AG04450 (cell line): ENCODE measurements at regions not wholly inside any gene's neighbourhood (a gene's known extent, or its start where the extent isn't known, plus 50 kb on each side); places are given as distances from the start of the nearest gene placed in this dataset.

Experiments
- CTCF ChIA-PET: fragments of 300-600, 350-600 bp; formaldehyde crosslinking; extraction: SDS; loops from one replicate; lab custom pipeline; 2022; ENCODE audit warnings: antibody characterized with exemption, inconsistent platforms; lab: Charles Lee
- POLR2A ChIA-PET: fragments of 350-600 bp; formaldehyde crosslinking; extraction: SDS; loops from one replicate; lab custom pipeline; 2021; ENCODE audit warnings: antibody characterized with exemption, inconsistent platforms; lab: Yijun Ruan, JAX
- DNase-seq: peaks from one replicate; pipeline ENCODE4 v3.0.0-alpha.2; 2011; ENCODE audit warnings: low read depth, low spot score
- H3K27ac ChIP-seq: one replicate; pipeline ENCODE4 v1.5.1; 2012; ENCODE audit warnings: low read depth, low read length, control low read depth
- H3K27me3 ChIP-seq: one replicate; pipeline ENCODE4 v1.6.0; 2012; ENCODE audit warnings: low read length; ENCODE audit not compliant: control insufficient read depth, insufficient read depth
- H3K4me3 ChIP-seq: 2 replicates; pipeline ENCODE4 v1.5.1; 2011; ENCODE audit warnings: mild to moderate bottlenecking, low read depth, low read length, control low read depth
- H3K9me3 ChIP-seq: 2 replicates; pipeline ENCODE4 v1.5.1; 2012; ENCODE audit warnings: low read length; ENCODE audit not compliant: control insufficient read depth, insufficient read depth
- TF ChIP-seq, protein P1 (sequence below): IDR thresholded peaks from 2 replicates; pipeline ENCODE4 v1.5.1; 2011; ENCODE audit warnings: low read depth, low read length, control low read depth, inconsistent platforms

DNA sequence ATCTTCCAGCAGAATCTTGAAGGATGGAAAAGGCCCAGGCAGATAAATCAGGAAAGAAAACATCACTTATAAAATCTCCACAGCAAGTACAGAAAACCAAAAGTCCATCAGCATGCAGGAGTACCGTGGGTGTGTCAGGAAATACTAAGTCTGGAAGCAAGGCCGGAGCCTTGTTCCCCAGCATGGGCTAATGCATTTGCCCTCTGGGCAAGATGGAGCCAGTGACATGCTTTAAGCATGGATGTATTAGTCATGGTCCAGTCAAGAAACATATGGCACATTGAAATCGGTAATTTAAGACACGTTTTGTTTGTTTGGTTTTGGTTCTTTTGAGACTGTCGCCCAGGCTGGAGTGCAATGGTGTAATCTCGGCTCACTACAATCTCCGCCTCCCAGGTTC lies 506.0 kb upstream of the JARID2 start:
- TF ChIP-seq, protein P1, sequence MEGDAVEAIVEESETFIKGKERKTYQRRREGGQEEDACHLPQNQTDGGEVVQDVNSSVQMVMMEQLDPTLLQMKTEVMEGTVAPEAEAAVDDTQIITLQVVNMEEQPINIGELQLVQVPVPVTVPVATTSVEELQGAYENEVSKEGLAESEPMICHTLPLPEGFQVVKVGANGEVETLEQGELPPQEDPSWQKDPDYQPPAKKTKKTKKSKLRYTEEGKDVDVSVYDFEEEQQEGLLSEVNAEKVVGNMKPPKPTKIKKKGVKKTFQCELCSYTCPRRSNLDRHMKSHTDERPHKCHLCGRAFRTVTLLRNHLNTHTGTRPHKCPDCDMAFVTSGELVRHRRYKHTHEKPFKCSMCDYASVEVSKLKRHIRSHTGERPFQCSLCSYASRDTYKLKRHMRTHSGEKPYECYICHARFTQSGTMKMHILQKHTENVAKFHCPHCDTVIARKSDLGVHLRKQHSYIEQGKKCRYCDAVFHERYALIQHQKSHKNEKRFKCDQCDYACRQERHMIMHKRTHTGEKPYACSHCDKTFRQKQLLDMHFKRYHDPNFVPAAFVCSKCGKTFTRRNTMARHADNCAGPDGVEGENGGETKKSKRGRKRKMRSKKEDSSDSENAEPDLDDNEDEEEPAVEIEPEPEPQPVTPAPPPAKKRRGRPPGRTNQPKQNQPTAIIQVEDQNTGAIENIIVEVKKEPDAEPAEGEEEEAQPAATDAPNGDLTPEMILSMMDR, result no peak

DNA sequence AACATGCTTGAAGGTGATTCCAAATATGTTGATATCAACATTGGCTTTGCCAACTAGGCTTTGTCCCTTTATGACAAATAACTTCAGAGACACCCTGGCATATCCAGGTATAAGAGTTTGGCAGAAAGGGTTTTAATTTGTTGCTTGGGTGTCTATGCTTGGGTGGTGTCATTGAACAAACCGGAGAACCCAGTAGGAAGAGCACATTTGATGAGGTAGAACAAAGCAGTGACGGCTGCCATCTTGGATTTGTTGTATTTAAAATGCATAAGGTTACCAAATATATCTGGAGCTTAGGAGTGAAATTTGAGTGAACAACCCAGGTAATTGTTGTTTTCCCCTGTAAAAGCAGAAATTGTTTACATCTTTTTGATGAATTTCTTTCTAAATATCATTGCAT lies 503.7 kb upstream of the JARID2 start:
- no peaks in the 10 kb centered on the region for H3K27me3 ChIP-seq
- CTCF ChIA-PET, result no interaction called here
- TF ChIP-seq, protein P1, result no peak
- H3K9me3 ChIP-seq, result no peaks in the 10 kb centered on the region
- DNase-seq, result no peak
- POLR2A ChIA-PET, result no interaction called here
- H3K4me3 ChIP-seq, result no peak overlapping the region
- H3K27ac ChIP-seq, result no peak overlapping the region

More for the DNA sequence above, 506.0 kb upstream of the JARID2 start:
- Histone ChIP-seq H3K27ac (no peak overlapping the region), H3K9me3 (no peaks in the 10 kb centered on the region), H3K4me3 (no peak overlapping the region), H3K27me3 (no peaks in the 10 kb centered on the region)
- ChIA-PET POLR2A (no interaction called here), CTCF (no interaction called here)
- no peak for DNase-seq

DNA sequence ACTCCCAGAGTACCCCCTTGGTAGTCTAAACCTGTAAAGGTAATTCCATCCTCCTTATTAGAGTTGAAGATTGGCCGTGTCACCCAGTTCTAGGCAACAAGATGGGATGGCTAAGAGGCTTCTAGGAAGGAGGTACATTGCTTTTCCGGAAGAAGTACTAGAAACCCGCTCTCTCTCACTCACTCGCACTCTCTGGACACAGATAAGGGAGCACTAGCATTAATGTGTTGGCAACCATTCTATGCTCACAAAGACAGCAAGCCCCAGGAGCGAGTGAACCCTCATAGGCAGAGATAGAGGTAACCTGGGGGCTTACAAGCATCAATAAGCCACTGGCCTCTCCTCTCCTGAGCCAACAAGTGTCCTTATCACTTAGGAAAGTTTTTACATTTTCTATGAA lies 503.2 kb upstream of the JARID2 start:
- TF ChIP-seq, protein P1, result no peak
- ChIA-PET CTCF (no interaction called here), POLR2A (no interaction called here)
- DNase-seq, result no peak
- Histone ChIP-seq H3K27me3 (no peaks in the 10 kb centered on the region), H3K27ac (peak overlapping the region; percentile 95), H3K9me3 (no peaks in the 10 kb centered on the region), H3K4me3 (no peak overlapping the region)

DNA sequence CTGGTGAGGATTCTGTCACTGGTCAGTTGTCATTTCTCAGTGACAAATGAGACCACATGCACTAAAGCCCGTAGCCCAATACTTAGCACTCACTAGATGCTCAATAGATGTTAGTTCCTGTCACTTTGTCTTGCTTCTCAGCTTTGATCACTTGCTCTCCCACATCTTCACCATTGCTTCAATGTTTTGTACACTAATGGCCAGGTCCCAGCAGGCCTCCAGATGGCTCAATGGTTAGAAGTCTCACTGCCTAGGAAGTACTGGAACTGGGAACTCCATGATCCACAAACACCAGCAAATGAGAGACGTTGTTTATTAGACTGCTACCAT lies 502.8 kb upstream of the JARID2 start:
- TF ChIP-seq, protein P1, result no peak
- Histone ChIP-seq H3K27ac (peak overlapping the region; percentile 95), H3K27me3 (no peaks in the 10 kb centered on the region), H3K4me3 (no peak overlapping the region), H3K9me3 (no peaks in the 10 kb centered on the region)
- CTCF ChIA-PET, result no interaction called here
- no peak for DNase-seq
- POLR2A ChIA-PET, result interaction anchor here (1.1 kb wide), 1 partner anchor 28 kb away, joined by 4 read pairs; no protein-coding TSS in a partner anchor

DNA sequence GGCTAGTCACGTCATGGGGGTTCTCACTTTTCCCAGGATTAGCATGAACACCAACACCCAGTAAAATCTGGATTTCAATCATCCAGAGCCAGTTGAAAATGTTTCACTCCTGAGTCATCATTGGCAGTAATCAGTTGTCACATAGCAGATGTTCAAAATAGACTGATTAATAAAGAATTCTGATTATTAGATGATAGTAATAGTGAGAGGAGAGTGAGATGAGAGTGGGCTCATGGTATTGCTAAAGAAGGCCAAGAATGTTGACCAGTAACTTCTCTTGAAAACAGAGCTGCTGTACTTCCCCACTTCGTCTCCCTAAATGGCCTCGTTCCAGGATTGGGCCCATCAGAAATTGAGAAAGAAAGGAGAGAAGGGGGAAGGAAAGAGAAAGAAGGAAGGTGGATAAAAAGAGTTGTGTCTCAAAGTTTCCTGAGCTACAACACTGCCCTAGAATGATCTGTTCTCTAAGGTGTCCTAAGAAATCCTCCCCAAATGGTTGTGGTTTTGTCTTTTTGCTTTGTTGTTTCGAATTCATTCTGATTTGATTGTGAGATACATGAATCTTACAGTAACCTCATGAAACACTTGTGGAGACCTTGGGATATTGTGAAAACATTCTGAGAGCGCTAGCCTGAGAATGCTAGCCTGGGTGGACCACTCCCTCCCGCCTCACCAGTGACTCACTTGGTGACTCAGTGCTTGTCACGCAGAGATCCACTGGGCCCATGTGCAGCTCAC lies 502.2 kb upstream of the JARID2 start:
- CTCF ChIA-PET, result no interaction called here
- Histone ChIP-seq H3K27me3 (no peaks in the 10 kb centered on the region), H3K4me3 (no peak overlapping the region), H3K27ac (peak overlapping the region; percentile 95), H3K9me3 (no peaks in the 10 kb centered on the region)
- POLR2A ChIA-PET, result interaction anchor here (1.1 kb wide), 1 partner anchor 27 kb away, joined by 4 read pairs; no protein-coding TSS in a partner anchor
- peak; percentile 96 for DNase-seq
- TF ChIP-seq, protein P1, result no peak
